ENCODE measurements at regions not wholly inside any gene's neighbourhood (a gene's known extent, or its start where the extent isn't known, plus 50 kb on each side); places are given as distances from the start of the nearest gene placed in this dataset.

GRCh38 chr10:117936976-117937375 is 109.8 kb downstream of the RAB11FIP2 start:
- Histone ChIP-seq H4K91ac (replicated peaks; ENCODE audit: insufficient read length, low read length) (no peak overlapping the region), H3K9me3 (ENCODE audit: insufficient read depth in 2 of 2, low read depth in 1 of 2, low read length in 1 of 2) (no peaks in the 10 kb centered on the region), H3K79me1 (ENCODE audit: low read depth, low read length) (no peaks in the 10 kb centered on the region), H3K23ac (ENCODE audit: insufficient read length) (no peak overlapping the region), H3K27me3 (replicated peaks in 1 of 4; ENCODE audit: control insufficient read depth in 3 of 4, extremely low read depth in 1 of 4, insufficient read depth in 3 of 4, low read length in 3 of 4) (no peaks in the 10 kb centered on the region), H2BK5ac (ENCODE audit: low read depth, low read length) (no peak overlapping the region), H3K4ac (replicated peaks; ENCODE audit: insufficient read length, low read depth, low read length) (no peak overlapping the region), H3K27ac (ENCODE audit: low read depth, low read length) (no peak overlapping the region), H3K14ac (ENCODE audit: insufficient read length) (no peak overlapping the region), H4K5ac (ENCODE audit: insufficient read length, low read depth, low read length) (no peak overlapping the region), H2BK120ac (replicated peaks; ENCODE audit: low read depth, low read length) (no peak overlapping the region), H3K36me3 (ENCODE audit: control insufficient read depth in 2 of 4, insufficient read depth in 4 of 4, low read length in 3 of 4) (no peaks in the 10 kb centered on the region), H2AK5ac (ENCODE audit: low read depth, low read length) (no peak overlapping the region), H4K20me1 (replicated peaks in 1 of 2; ENCODE audit: control insufficient read depth in 1 of 2, insufficient read depth in 2 of 2, low read length in 2 of 2) (no peaks in the 10 kb centered on the region), H2BK20ac (ENCODE audit: low read length) (no peak overlapping the region), H3K9ac (replicated peaks in 1 of 4; ENCODE audit: extremely low read depth in 1 of 4, low read depth in 3 of 4, low read length in 3 of 4) (no peak overlapping the region), H2AFZ (ENCODE audit: low read length) (no peak overlapping the region), H3K23me2 (ENCODE audit: low read depth, low read length) (no peaks in the 10 kb centered on the region), H3K79me2 (ENCODE audit: control insufficient read depth in 1 of 2, insufficient read depth in 2 of 2, low read length in 2 of 2) (no peaks in the 10 kb centered on the region), H3K4me2 (ENCODE audit: insufficient read depth in 1 of 2, low read depth in 2 of 2, low read length in 2 of 2) (no peak overlapping the region), H3K18ac (ENCODE audit: extremely low read depth, low read length) (no peak overlapping the region), H2BK15ac (ENCODE audit: low read length) (no peak overlapping the region), H3K4me1 (replicated peaks in 1 of 4; ENCODE audit: control insufficient read depth in 3 of 4, insufficient read depth in 4 of 4, low read length in 3 of 4) (peaks cover 0 to 5% (median 3%) of the 10 kb centered on the region in 4 experiments; a peak in 4 of 7 replicates), H3K4me3 (ENCODE audit: extremely low read depth in 1 of 4, insufficient read depth in 2 of 4, low read depth in 3 of 4, low read length in 4 of 4) (no peak overlapping the region), H2BK12ac (ENCODE audit: low read depth, low read length) (no peak overlapping the region), H4K8ac (ENCODE audit: extremely low read depth, insufficient read depth, low read length) (no peak overlapping the region), H3K56ac (replicated peaks; ENCODE audit: insufficient read length, low read depth, low read length) (no peak overlapping the region)
- 91% methylated on average over 3 of the region's 3 CpGs; no CpG with 5 or more reads in 1 of the 2 experiments for WGBS, 2 experiments (ENCODE audit: extremely low coverage in 1 of 2, insufficient coverage in 1 of 2, insufficient read length in 1 of 2, insufficient replicate concordance in 2 of 2, low coverage in 1 of 2, low lambda C conversion rate in 2 of 2, missing lambda C conversion rate in 1 of 2)
- TF ChIP-seq HDAC6 (IDR thresholded peaks at IDR 0.05; ENCODE audit: low read depth, low read length) (no peak), EGR1 (IDR thresholded peaks at IDR 0.05; ENCODE audit: borderline replicate concordance, low read depth, low read length) (no peak), TAF1 (IDR thresholded peaks at IDR 0.05; ENCODE audit: low read depth, low read length) (no peak), USF2 (IDR thresholded peaks at IDR 0.05; ENCODE audit: low read length) (no peak), SP1 (IDR thresholded peaks at IDR 0.05; ENCODE audit: low read depth, low read length) (no peak), KDM1A (IDR thresholded peaks at IDR 0.05; ENCODE audit: borderline replicate concordance, low read length) (no peak), GABPA (IDR thresholded peaks at IDR 0.05; ENCODE audit: borderline replicate concordance, insufficient read depth, low read length) (no peak), TBP (IDR thresholded peaks at IDR 0.05; ENCODE audit: low read depth, low read length) (no peak), CEBPB (IDR thresholded peaks at IDR 0.05; ENCODE audit: low read depth, low read length) (no peak), CHD1 (IDR thresholded peaks at IDR 0.05; ENCODE audit: low read depth, low read length) (no peak)
- ChIA-PET CTCF (ENCODE audit: partially characterized antibody) (interaction anchor here (1.2 to 1.5 kb wide), 2 partner anchors 11 to 15 kb away, joined by 3 to 4 read pairs; no protein-coding TSS in a partner anchor), POLR2A (ENCODE audit: partially characterized antibody) (no interaction called here)
- FAIRE-seq (no peak), DNase-seq (ENCODE audit: low read depth in 1 of 2, low spot score in 2 of 2) (no peak)

Measured in H1 (cell line).